Suprapubic skin (tissue), 3 donors: ENCODE measurements at regions not wholly inside any gene's neighbourhood (a gene's known extent, or its start where the extent isn't known, plus 50 kb on each side); places are given as distances from the start of the nearest gene placed in this dataset.

Experiments
- POLR2A ChIP-seq, 2 donors: fragments of 450-650 bp; IDR thresholded peaks; one replicate each; pipeline ENCODE4 v1.6.1; 2017; ENCODE audit warnings: antibody characterized with exemption in 2 of 2, mild to moderate bottlenecking in 2 of 2, moderate library complexity in 2 of 2
- TF ChIP-seq, protein P1 (sequence below), 2 donors: fragments of 200-600 bp in 1 of 2; fragments of 450-650 bp in 1 of 2; sonication (generic) in 1 of 2; IDR thresholded peaks; one replicate each; pipeline ENCODE4 v1.5.1; 2016 to 2019; ENCODE audit warnings: antibody characterized with exemption in 2 of 2, mild to moderate bottlenecking in 1 of 2, moderate library complexity in 1 of 2

DNA sequence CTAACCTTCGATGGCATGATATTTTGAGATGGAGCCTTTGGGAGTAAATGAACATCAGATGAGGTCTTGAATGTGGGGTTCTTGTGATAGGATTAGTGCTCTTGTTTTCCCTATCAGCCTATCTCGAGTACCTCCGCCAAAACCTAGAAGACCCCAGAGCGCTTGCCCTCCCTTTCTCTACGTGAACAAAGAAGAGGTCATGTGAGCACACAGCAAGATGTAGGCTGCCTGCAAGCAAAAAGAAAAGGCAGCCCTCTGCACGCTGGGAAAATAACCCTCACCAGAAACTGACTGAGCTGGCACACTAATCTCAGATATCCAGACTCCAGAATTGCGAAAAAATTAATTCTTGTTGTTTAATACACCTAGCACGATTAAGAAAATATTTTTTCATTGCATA lies 799.8 kb upstream of the SLC10A2 start:
- TF ChIP-seq, protein P1, sequence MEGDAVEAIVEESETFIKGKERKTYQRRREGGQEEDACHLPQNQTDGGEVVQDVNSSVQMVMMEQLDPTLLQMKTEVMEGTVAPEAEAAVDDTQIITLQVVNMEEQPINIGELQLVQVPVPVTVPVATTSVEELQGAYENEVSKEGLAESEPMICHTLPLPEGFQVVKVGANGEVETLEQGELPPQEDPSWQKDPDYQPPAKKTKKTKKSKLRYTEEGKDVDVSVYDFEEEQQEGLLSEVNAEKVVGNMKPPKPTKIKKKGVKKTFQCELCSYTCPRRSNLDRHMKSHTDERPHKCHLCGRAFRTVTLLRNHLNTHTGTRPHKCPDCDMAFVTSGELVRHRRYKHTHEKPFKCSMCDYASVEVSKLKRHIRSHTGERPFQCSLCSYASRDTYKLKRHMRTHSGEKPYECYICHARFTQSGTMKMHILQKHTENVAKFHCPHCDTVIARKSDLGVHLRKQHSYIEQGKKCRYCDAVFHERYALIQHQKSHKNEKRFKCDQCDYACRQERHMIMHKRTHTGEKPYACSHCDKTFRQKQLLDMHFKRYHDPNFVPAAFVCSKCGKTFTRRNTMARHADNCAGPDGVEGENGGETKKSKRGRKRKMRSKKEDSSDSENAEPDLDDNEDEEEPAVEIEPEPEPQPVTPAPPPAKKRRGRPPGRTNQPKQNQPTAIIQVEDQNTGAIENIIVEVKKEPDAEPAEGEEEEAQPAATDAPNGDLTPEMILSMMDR (IDR thresholded peaks at IDR 0.05) = no peak
- TF ChIP-seq POLR2A (IDR thresholded peaks at IDR 0.05) = no peak
